Astrocyte of the spinal cord (primary cell): ENCODE measurements at regions not wholly inside any gene's neighbourhood (a gene's known extent, or its start where the extent isn't known, plus 50 kb on each side); places are given as distances from the start of the nearest gene placed in this dataset.

Experiments used
- DNase-seq: peaks from one replicate; pipeline ENCODE4 v3.0.0; 2011; ENCODE audit warnings: low read depth, low spot score
- H3K4me3 ChIP-seq: 2 replicates; pipeline ENCODE4 v1.5.1; 2011; ENCODE audit warnings: low read depth, mild to moderate bottlenecking, low read length, moderate library complexity
- in situ Hi-C: cut with HindIII; loops from 2 replicates; pipeline ENCODE4 v1.10.0; 2017; ENCODE audit warnings: low sequenced_read_pairs
- TF ChIP-seq, protein P1 (sequence below): IDR thresholded peaks from 2 replicates; pipeline ENCODE4 v1.5.1; 2012; ENCODE audit warnings: low read depth, mild to moderate bottlenecking, low read length, inconsistent platforms

GRCh38 chr7:16357921-16358320 lies 63.4 kb downstream of the CRPPA start:
- DNase-seq, result no peak
- H3K4me3 ChIP-seq, result no peak overlapping the region
- in situ Hi-C loops, result no loop called here
- TF ChIP-seq, protein P1, sequence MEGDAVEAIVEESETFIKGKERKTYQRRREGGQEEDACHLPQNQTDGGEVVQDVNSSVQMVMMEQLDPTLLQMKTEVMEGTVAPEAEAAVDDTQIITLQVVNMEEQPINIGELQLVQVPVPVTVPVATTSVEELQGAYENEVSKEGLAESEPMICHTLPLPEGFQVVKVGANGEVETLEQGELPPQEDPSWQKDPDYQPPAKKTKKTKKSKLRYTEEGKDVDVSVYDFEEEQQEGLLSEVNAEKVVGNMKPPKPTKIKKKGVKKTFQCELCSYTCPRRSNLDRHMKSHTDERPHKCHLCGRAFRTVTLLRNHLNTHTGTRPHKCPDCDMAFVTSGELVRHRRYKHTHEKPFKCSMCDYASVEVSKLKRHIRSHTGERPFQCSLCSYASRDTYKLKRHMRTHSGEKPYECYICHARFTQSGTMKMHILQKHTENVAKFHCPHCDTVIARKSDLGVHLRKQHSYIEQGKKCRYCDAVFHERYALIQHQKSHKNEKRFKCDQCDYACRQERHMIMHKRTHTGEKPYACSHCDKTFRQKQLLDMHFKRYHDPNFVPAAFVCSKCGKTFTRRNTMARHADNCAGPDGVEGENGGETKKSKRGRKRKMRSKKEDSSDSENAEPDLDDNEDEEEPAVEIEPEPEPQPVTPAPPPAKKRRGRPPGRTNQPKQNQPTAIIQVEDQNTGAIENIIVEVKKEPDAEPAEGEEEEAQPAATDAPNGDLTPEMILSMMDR, result no peak

GRCh38 chr7:16357474-16357873 lies 63.9 kb downstream of the CRPPA start:
- H3K4me3 ChIP-seq, result no peak overlapping the region
- DNase-seq, result no peak
- TF ChIP-seq, protein P1, result no peak
- in situ Hi-C loops, result no loop called here

DNA sequence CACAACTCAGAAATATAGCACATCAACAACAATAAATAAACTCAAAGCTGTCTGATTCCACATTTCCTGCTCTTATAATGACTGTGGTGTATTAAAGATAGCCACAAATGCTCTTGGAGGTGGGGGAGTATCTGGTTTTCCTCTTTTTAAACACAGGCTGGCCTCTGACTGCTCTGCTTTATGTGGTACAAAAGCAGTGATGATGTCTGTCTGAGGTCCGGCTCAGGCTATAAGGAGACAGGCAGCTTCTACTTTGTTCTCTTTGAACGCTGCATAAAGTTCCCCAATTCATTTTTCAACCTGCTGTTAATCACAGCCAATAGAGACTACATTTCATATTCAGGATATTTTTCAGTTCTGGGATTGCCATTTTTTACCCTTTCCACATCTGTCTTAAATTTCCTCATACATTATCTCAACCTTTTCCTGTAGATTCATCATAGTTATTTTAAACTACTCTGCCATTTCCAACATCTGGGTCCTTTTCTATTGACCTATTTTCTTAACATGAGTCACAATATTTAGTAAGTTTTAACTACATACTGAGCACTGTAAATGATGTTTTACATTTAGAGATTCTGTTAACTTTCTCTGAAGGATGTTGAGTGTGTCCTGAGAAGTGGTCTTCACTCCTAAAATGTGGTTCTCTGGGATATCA lies 64.9 kb downstream of the CRPPA start:
- TF ChIP-seq, protein P1, result no peak
- no peak overlapping the region for H3K4me3 ChIP-seq
- in situ Hi-C loops, result no loop called here
- peak; percentile 33 for DNase-seq

GRCh38 chr7:16354573-16354972 lies 66.8 kb downstream of the CRPPA start:
- no peak for DNase-seq
- no peak overlapping the region for H3K4me3 ChIP-seq
- in situ Hi-C loops, result no loop called here
- TF ChIP-seq, protein P1, result no peak

GRCh38 chr7:16353226-16353625 lies 68.1 kb downstream of the CRPPA start:
- TF ChIP-seq, protein P1, result no peak
- no peak for DNase-seq
- no peak overlapping the region for H3K4me3 ChIP-seq
- in situ Hi-C loops, result no loop called here

- no peak overlapping the region for H3K4me3 ChIP-seq
- DNase-seq, result no peak
- in situ Hi-C loops, result no loop called here
- TF ChIP-seq, protein P1, result no peak
Observed at GRCh38 chr7:16350634-16351033, 70.7 kb downstream of the CRPPA start.
